ENCODE measurements at regions not wholly inside any gene's neighbourhood (a gene's known extent, or its start where the extent isn't known, plus 50 kb on each side); places are given as distances from the start of the nearest gene placed in this dataset.

DNA sequence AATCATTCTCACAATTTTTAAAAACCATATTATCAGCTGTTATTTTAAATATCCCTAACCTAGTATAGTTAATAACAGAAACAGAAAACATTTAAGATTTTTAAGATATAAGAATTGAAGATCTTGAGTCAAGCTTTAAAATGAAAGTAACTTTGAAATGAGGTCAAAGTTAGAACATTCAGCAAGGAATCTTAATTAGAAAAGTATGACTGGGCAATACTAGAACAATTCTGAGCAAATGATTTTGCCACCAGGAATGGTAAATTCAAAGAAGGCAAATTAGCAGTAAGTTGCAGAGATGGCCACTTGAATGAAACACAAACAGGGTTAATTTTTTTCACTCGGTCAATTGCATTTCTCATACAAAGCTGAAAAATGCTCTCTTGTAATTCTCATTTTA is 117.9 kb downstream of the NXNL2 start:
- TF ChIP-seq CTCF (IDR thresholded peaks at IDR 0.05), result no peak
- TF ChIP-seq ZFX (IDR thresholded peaks at IDR 0.05; ENCODE audit: borderline replicate concordance), result no peak

Data from 22Rv1 (cell line).